Stomach smooth muscle (tissue), 2 donors: ENCODE measurements at regions not wholly inside any gene's neighbourhood (a gene's known extent, or its start where the extent isn't known, plus 50 kb on each side); places are given as distances from the start of the nearest gene placed in this dataset.

ENCODE experiments used
- H3K27ac ChIP-seq: one replicate; pipeline ENCODE4 v1.7.0; 2013; ENCODE audit warnings: mild to moderate bottlenecking, low read length, inconsistent platforms
- H3K27me3 ChIP-seq, 2 donors: one replicate each; pipeline ENCODE4 v1.7.0; 2013; ENCODE audit warnings: low read length in 2 of 2; ENCODE audit not compliant: insufficient read depth in 2 of 2, control insufficient read depth in 1 of 2
- H3K36me3 ChIP-seq, 2 donors: one replicate each; pipeline ENCODE4 v1.7.0; 2013; ENCODE audit warnings: low read length in 2 of 2; ENCODE audit not compliant: control insufficient read depth in 2 of 2, insufficient read depth in 2 of 2
- H3K4me1 ChIP-seq: one replicate; pipeline ENCODE4 v1.7.0; 2013; ENCODE audit warnings: low read length; ENCODE audit not compliant: control insufficient read depth, insufficient read depth
- H3K4me3 ChIP-seq, 2 donors: one replicate each; pipeline ENCODE4 v1.7.0; 2013; ENCODE audit warnings: low read length in 2 of 2
- H3K9ac ChIP-seq, 2 donors: one replicate each; pipeline ENCODE4 v1.7.0; 2013; ENCODE audit warnings: low read length in 2 of 2, mild to moderate bottlenecking in 1 of 2
- H3K9me3 ChIP-seq, 2 donors: one replicate each; pipeline ENCODE4 v1.7.0; 2013; ENCODE audit warnings: low read length in 2 of 2; ENCODE audit not compliant: control insufficient read depth in 2 of 2
- donor health status: healthy.
- donor health status: Pancreatic carcinoma.

GRCh38 chr2:144333143-144333555, 186.8 kb downstream of the ZEB2 start:
- Histone ChIP-seq H3K27ac (peak overlapping the region; percentile 60), H3K36me3 (no peaks in the 10 kb centered on the region), H3K27me3 (no peaks in the 10 kb centered on the region), H3K4me3 (peak overlapping the region; percentile 80 to 86), H3K4me1 (peaks cover 5% of the 10 kb centered on the region), H3K9ac (peak overlapping the region; percentile 72 to 73), H3K9me3 (no peaks in the 10 kb centered on the region)

DNA sequence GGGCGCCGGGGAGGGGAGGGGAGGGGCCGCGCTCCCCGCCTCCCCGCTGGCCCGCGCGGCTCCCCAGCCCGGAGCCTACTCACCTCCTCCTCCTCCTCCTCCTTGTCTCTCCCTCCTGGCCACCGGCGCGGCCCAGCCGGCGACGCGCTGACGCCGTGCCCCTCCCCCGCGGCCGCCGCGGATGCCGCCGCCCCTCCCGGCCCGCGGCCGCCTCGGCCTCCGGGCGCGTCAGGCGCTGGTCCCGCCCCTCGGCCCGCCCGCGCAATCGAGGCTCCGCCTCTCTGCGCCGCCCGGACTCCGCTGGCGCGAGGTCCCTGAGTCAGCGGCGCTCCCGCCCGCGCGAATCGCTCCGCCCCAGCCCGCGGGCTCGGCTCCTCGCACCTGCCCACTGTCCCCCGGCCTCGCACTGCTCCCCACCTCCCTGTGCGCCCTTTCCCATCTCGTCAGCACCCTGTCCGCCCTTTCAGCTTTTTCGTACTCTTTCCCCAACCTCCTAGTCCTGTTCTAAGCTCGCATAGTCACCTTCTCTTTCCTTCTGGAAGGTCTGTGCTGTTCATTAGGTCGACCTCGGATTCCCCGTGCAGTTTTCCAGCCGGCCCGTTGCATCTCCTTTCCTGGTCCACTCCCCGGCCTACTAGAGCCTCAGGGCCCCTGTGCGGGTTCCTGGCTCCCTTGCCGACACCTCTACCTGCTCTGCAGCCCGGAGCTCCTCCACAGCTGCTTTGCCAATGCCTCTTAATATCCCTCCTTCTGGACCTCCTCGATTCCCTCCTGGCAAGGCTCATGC, 187.4 kb downstream of the ZEB2 start:
- H3K27me3 ChIP-seq: no peaks in the 10 kb centered on the region
- H3K27ac ChIP-seq: peak overlapping the region; percentile 60
- H3K9me3 ChIP-seq: no peaks in the 10 kb centered on the region
- H3K36me3 ChIP-seq: no peaks in the 10 kb centered on the region
- H3K4me1 ChIP-seq: peaks cover 5% of the 10 kb centered on the region
- peak overlapping the region; percentile 80 to 86 for H3K4me3 ChIP-seq
- peak overlapping the region; percentile 72 to 73 for H3K9ac ChIP-seq

DNA sequence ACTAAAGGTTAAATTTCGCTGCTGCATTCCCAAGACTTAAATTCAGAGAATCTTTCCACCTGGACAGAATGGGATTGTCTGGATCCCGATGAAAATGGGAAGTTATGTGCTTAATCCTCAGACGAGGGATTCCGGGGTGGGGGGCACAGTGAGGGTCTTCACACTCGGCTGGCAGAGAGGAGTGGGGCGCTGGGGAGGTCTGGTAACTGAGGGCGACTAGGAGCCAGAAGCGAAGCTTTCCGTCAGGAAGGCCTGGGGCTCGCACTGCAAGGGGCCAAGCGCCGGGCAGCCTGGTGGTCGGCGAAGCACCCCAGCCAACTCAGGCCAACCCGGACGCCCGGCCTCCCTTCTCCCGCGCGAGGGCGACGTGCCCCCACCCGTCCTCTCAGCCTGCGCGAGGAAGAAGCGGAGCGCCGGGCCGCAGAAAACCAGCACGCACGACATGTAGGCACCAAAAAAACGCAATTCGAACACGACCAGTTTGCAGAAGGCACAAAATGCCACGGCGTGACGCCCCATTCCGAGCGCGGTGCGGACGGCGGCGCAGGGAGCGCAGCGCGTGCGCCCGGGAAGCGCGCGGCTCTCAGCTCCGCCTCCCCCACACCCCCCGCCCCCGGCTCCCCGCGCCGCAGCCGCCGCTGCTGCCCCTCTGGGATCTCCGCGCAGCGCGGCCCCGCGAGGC, 188.1 kb downstream of the ZEB2 start:
- H3K9ac ChIP-seq: peak overlapping the region; percentile 65 to 73
- H3K27me3 ChIP-seq: no peaks in the 10 kb centered on the region
- H3K36me3 ChIP-seq: no peaks in the 10 kb centered on the region
- no peak overlapping the region for H3K27ac ChIP-seq
- no peaks in the 10 kb centered on the region for H3K9me3 ChIP-seq
- peaks cover 5% of the 10 kb centered on the region for H3K4me1 ChIP-seq
- H3K4me3 ChIP-seq: peak overlapping the region; percentile 74 to 86

- peak overlapping the region; percentile 74 to 86 for H3K4me3 ChIP-seq
- H3K27ac ChIP-seq: no peak overlapping the region
- H3K4me1 ChIP-seq: peaks cover 5% of the 10 kb centered on the region
- H3K36me3 ChIP-seq: no peaks in the 10 kb centered on the region
- peak overlapping the region; percentile 65 to 73 for H3K9ac ChIP-seq
- no peaks in the 10 kb centered on the region for H3K27me3 ChIP-seq
- no peaks in the 10 kb centered on the region for H3K9me3 ChIP-seq
Observed at GRCh38 chr2:144330951-144331673, 188.8 kb downstream of the ZEB2 start.

GRCh38 chr2:144329472-144329871, 190.4 kb downstream of the ZEB2 start:
- H3K9me3 ChIP-seq: no peaks in the 10 kb centered on the region
- H3K27ac ChIP-seq: no peak overlapping the region

GRCh38 chr2:144328938-144329337, 191.0 kb downstream of the ZEB2 start:
- Histone ChIP-seq H3K9me3 (no peaks in the 10 kb centered on the region), H3K9ac (no peak overlapping the region)

More at GRCh38 chr2:144329472-144329871, 190.4 kb downstream of the ZEB2 start:
- Histone ChIP-seq H3K4me1 (peaks cover 5% of the 10 kb centered on the region), H3K9ac (no peak overlapping the region), H3K4me3 (no peak overlapping the region), H3K36me3 (no peaks in the 10 kb centered on the region), H3K27me3 (no peaks in the 10 kb centered on the region)

GRCh38 chr2:144326825-144327224, 193.1 kb downstream of the ZEB2 start:
- H3K27ac ChIP-seq: no peak overlapping the region
- no peaks in the 10 kb centered on the region for H3K9me3 ChIP-seq
- H3K36me3 ChIP-seq: no peaks in the 10 kb centered on the region
- H3K4me1 ChIP-seq: no peaks in the 10 kb centered on the region
- no peaks in the 10 kb centered on the region for H3K27me3 ChIP-seq
- no peak overlapping the region for H3K9ac ChIP-seq
- H3K4me3 ChIP-seq: no peak overlapping the region

More at GRCh38 chr2:144328938-144329337, 191.0 kb downstream of the ZEB2 start:
- Histone ChIP-seq H3K4me3 (no peak overlapping the region), H3K4me1 (peaks cover 5% of the 10 kb centered on the region), H3K27ac (no peak overlapping the region), H3K27me3 (no peaks in the 10 kb centered on the region), H3K36me3 (no peaks in the 10 kb centered on the region)

DNA sequence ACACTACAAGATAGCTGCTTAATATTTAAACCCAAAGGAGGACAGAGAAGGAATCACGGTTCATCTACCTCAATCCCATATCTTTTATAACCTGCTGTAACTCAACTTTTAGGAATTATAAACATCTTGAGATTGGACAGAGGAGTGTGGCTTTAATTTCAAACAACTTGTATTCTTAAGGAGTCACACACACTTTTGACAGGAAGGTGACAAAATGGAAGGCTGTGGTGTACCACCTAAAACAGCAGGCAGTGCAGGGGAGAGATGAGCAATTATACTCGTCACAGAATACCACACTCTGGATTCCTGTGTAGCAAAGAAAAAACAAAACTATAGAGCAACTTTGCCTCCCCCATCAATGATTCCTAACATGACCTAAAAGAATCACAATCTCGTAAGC, 194.8 kb downstream of the ZEB2 start:
- H3K27ac ChIP-seq: no peak overlapping the region
- H3K36me3 ChIP-seq: no peaks in the 10 kb centered on the region
- H3K27me3 ChIP-seq: no peaks in the 10 kb centered on the region
- no peak overlapping the region for H3K4me3 ChIP-seq
- H3K9ac ChIP-seq: no peak overlapping the region
- no peaks in the 10 kb centered on the region for H3K9me3 ChIP-seq
- H3K4me1 ChIP-seq: no peaks in the 10 kb centered on the region

GRCh38 chr2:144324446-144325045, 195.4 kb downstream of the ZEB2 start:
- Histone ChIP-seq H3K27ac (no peak overlapping the region), H3K9me3 (no peaks in the 10 kb centered on the region)

GRCh38 chr2:144323946-144324345, 196.0 kb downstream of the ZEB2 start:
- no peaks in the 10 kb centered on the region for H3K9me3 ChIP-seq
- H3K36me3 ChIP-seq: no peaks in the 10 kb centered on the region
- H3K4me3 ChIP-seq: no peak overlapping the region
- no peak overlapping the region for H3K27ac ChIP-seq
- H3K9ac ChIP-seq: no peak overlapping the region
- no peaks in the 10 kb centered on the region for H3K27me3 ChIP-seq
- no peaks in the 10 kb centered on the region for H3K4me1 ChIP-seq

More at GRCh38 chr2:144324446-144325045, 195.4 kb downstream of the ZEB2 start:
- Histone ChIP-seq H3K36me3 (no peaks in the 10 kb centered on the region), H3K9ac (no peak overlapping the region), H3K4me1 (no peaks in the 10 kb centered on the region), H3K4me3 (no peak overlapping the region), H3K27me3 (no peaks in the 10 kb centered on the region)
